H9 (cell line): ENCODE measurements at regions not wholly inside any gene's neighbourhood (a gene's known extent, or its start where the extent isn't known, plus 50 kb on each side); places are given as distances from the start of the nearest gene placed in this dataset.

Source experiments
- DNase-seq: peaks from one replicate; pipeline ENCODE4 v3.0.0-alpha.2; 2017
- H2AFZ ChIP-seq: one replicate; pipeline ENCODE4 v1.6.1; 2013; ENCODE audit warnings: mild to moderate bottlenecking, low read length, control low read depth, moderate library complexity
- H2AK5ac ChIP-seq: 2 replicates; pipeline ENCODE4 v1.6.1; 2013; ENCODE audit warnings: low read length, control low read depth, mixed read lengths; ENCODE audit not compliant: insufficient read length
- H2BK120ac ChIP-seq: one replicate; pipeline ENCODE4 v1.6.1; 2013; ENCODE audit warnings: low read depth, mild to moderate bottlenecking, low read length, control low read depth, inconsistent platforms; ENCODE audit not compliant: poor library complexity, severe bottlenecking
- H2BK12ac ChIP-seq: 2 replicates; pipeline ENCODE4 v1.6.1; 2013; ENCODE audit warnings: low read length, control low read depth, mixed read lengths, low read depth; ENCODE audit not compliant: insufficient read length
- H2BK15ac ChIP-seq: 2 replicates; pipeline ENCODE4 v1.6.1; 2013; ENCODE audit warnings: low read depth, low read length, control low read depth
- H2BK20ac ChIP-seq: one replicate; pipeline ENCODE4 v1.6.1; 2013; ENCODE audit warnings: low read depth, mild to moderate bottlenecking, low read length, control low read depth, inconsistent platforms; ENCODE audit not compliant: poor library complexity, severe bottlenecking
- H2BK5ac ChIP-seq: 2 replicates; pipeline ENCODE4 v1.6.1; 2013; ENCODE audit warnings: low read length, control low read depth, mixed read lengths; ENCODE audit not compliant: insufficient read length
- H3K14ac ChIP-seq: 2 replicates; pipeline ENCODE4 v1.6.1; 2013; ENCODE audit warnings: low read length, control low read depth; ENCODE audit not compliant: insufficient read depth
- H3K18ac ChIP-seq: 2 replicates; pipeline ENCODE4 v1.6.1; 2013; ENCODE audit warnings: low read depth, mild to moderate bottlenecking, mixed read lengths, low read length, control low read depth; ENCODE audit not compliant: insufficient read length
- H3K23ac ChIP-seq: 2 replicates; pipeline ENCODE4 v1.6.1; 2013; ENCODE audit warnings: low read length, control low read depth, mixed read lengths, low read depth; ENCODE audit not compliant: insufficient read length
- H3K23me2 ChIP-seq: 2 replicates; pipeline ENCODE4 v1.6.1; 2013; ENCODE audit warnings: low read depth, mild to moderate bottlenecking, mixed read lengths, low read length, control low read depth; ENCODE audit not compliant: insufficient read length, poor library complexity, severe bottlenecking
- H3K27ac ChIP-seq: 2 replicates; pipeline ENCODE4 v1.5.1; 2013; ENCODE audit warnings: low read length, control low read depth, mixed read lengths, low read depth; ENCODE audit not compliant: insufficient read length
- H3K27me3 ChIP-seq: 2 replicates; pipeline ENCODE4 v1.6.1; 2013; ENCODE audit warnings: low read length, control low read depth, inconsistent platforms; ENCODE audit not compliant: insufficient read depth
- H3K4ac ChIP-seq: 2 replicates; pipeline ENCODE4 v1.6.1; 2013; ENCODE audit warnings: low read depth, mild to moderate bottlenecking, control low read depth, inconsistent platforms, low read length, moderate library complexity
- H3K4me1 ChIP-seq: 2 replicates; pipeline ENCODE4 v1.6.1; 2013; ENCODE audit warnings: low read length, control low read depth, inconsistent platforms; ENCODE audit not compliant: insufficient read depth
- H3K4me2 ChIP-seq: 2 replicates; pipeline ENCODE4 v1.6.1; 2013; ENCODE audit warnings: low read length, control low read depth, mixed read lengths; ENCODE audit not compliant: insufficient read length, insufficient read depth
- H3K56ac ChIP-seq: 2 replicates; pipeline ENCODE4 v1.6.1; 2013; ENCODE audit warnings: low read depth, mild to moderate bottlenecking, mixed read lengths, low read length, control low read depth; ENCODE audit not compliant: insufficient read length
- H3K79me1 ChIP-seq: 2 replicates; pipeline ENCODE4 v1.6.1; 2013; ENCODE audit warnings: low read depth, mild to moderate bottlenecking, moderate library complexity, low read length, control low read depth, inconsistent platforms; ENCODE audit not compliant: insufficient read depth, poor library complexity, severe bottlenecking
- H3K79me2 ChIP-seq: 2 replicates; pipeline ENCODE4 v1.6.1; 2013; ENCODE audit warnings: low read length, control low read depth, inconsistent platforms; ENCODE audit not compliant: insufficient read depth
- H3K9ac ChIP-seq: 2 replicates; pipeline ENCODE4 v1.6.1; 2013; ENCODE audit warnings: low read length, control low read depth, mixed read lengths; ENCODE audit not compliant: insufficient read length; ENCODE audit errors: extremely low read depth
- H3K9me3 ChIP-seq: one replicate; pipeline ENCODE4 v1.6.1; 2013; ENCODE audit warnings: low read depth, low read length, inconsistent platforms; ENCODE audit not compliant: control insufficient read depth
- H3T11ph ChIP-seq: one replicate; pipeline ENCODE4 v1.6.1; 2013; ENCODE audit warnings: mild to moderate bottlenecking, low read length, control low read depth, inconsistent platforms
- H4K20me1 ChIP-seq: one replicate; pipeline ENCODE4 v1.6.1; 2013; ENCODE audit not compliant: control insufficient read depth, insufficient read length, insufficient read depth
- H4K5ac ChIP-seq: 2 replicates; pipeline ENCODE4 v1.6.1; 2013; ENCODE audit warnings: low read depth, mild to moderate bottlenecking, mixed read lengths, low read length, control low read depth; ENCODE audit not compliant: insufficient read length
- H4K8ac ChIP-seq: replicated peaks from 2 replicates; pipeline ENCODE4 v1.6.1; 2013; ENCODE audit warnings: low read length, control low read depth, mixed read lengths, low read depth; ENCODE audit not compliant: insufficient read length
- H4K91ac ChIP-seq: 2 replicates; pipeline ENCODE4 v1.6.1; 2013; ENCODE audit warnings: low read depth, mild to moderate bottlenecking, moderate library complexity, mixed read lengths, low read length, control low read depth; ENCODE audit not compliant: insufficient read length
- H3K27ac Mint-ChIP-seq, 3 experiments: 2 replicates in 2 of 3; 3 replicates in 1 of 3; pipeline ENCODE4 v1.8.0; 2020 to 2021; ENCODE audit warnings: mixed read lengths in 3 of 3, mild to moderate bottlenecking in 1 of 3, moderate library complexity in 1 of 3
- H3K27me3 Mint-ChIP-seq: 2 replicates; pipeline ENCODE4 v1.8.0; 2021; ENCODE audit warnings: low read depth, mild to moderate bottlenecking, moderate library complexity, mixed read lengths
- H3K36me3 Mint-ChIP-seq, 3 experiments: 2 replicates in 2 of 3; 3 replicates in 1 of 3; pipeline ENCODE4 v1.8.0; 2020 to 2021; ENCODE audit warnings: low read depth in 3 of 3, mixed read lengths in 3 of 3; ENCODE audit not compliant: insufficient read depth in 1 of 3
- H3K4me1 Mint-ChIP-seq, 2 experiments: 2 replicates each; pipeline ENCODE4 v1.8.0; 2020; ENCODE audit warnings: mixed read lengths in 2 of 2
- H3K4me3 Mint-ChIP-seq, 2 experiments: 2 replicates in 1 of 2; 3 replicates in 1 of 2; pipeline ENCODE4 v1.8.0; 2020 to 2021; ENCODE audit warnings: mild to moderate bottlenecking in 2 of 2, mixed read lengths in 2 of 2, moderate library complexity in 1 of 2
- H3K9me3 Mint-ChIP-seq, 2 experiments: 2 replicates in 1 of 2; 3 replicates in 1 of 2; pipeline ENCODE4 v1.8.0; 2020; ENCODE audit warnings: mild to moderate bottlenecking in 2 of 2, mixed read lengths in 2 of 2, moderate library complexity in 1 of 2
- CTCF ChIP-seq: fragments of 200-600 bp; sonication (generic); conservative IDR thresholded peaks from 3 replicates; pipeline ENCODE4 v1.8.0; 2021; ENCODE audit warnings: antibody characterized with exemption, mild to moderate bottlenecking
- WGBS: extraction: QIAGEN DNeasy Blood & Tissue Kit; methylation state at CpG from one replicate; pipeline ENCODE4 v1.1.7; 2013; ENCODE audit warnings: missing lambda C conversion rate, low lambda C conversion rate, mixed read lengths; ENCODE audit not compliant: insufficient read length; ENCODE audit errors: extremely low coverage; 5-methylcytosine and 5-hydroxymethylcytosine counted together

- no peaks in the 10 kb centered on the region for H3K79me1 ChIP-seq
- H3K23me2 ChIP-seq, result no peaks in the 10 kb centered on the region
- H3K23ac ChIP-seq, result no peak overlapping the region
- DNase-seq, result no peak
- H2BK15ac ChIP-seq, result no peak overlapping the region
- no peak overlapping the region for H4K5ac ChIP-seq
- no peak overlapping the region for H4K91ac ChIP-seq
- no peaks in the 10 kb centered on the region for H3K27me3 ChIP-seq
- no peak overlapping the region for H2BK5ac ChIP-seq
- no peak overlapping the region for H2AFZ ChIP-seq
- H4K8ac ChIP-seq, result no peak overlapping the region
- H3K27me3 Mint-ChIP-seq, result no peaks in the 10 kb centered on the region
- no peak overlapping the region for H3K9ac ChIP-seq
- no peaks in the 10 kb centered on the region for H3K9me3 Mint-ChIP-seq
- H3K27ac ChIP-seq, result no peak overlapping the region
- no peak overlapping the region for H3K27ac Mint-ChIP-seq
- H3K36me3 Mint-ChIP-seq, result no peaks in the 10 kb centered on the region
- H3K56ac ChIP-seq, result no peak overlapping the region
- no peaks in the 10 kb centered on the region for H4K20me1 ChIP-seq
- H3K4me1 ChIP-seq, result no peaks in the 10 kb centered on the region
- H2BK12ac ChIP-seq, result no peak overlapping the region
- H3K4me1 Mint-ChIP-seq, result peaks cover 0 to 6% of the 10 kb centered on the region in 2 experiments; a peak in 2 of 4 replicates
- H3K79me2 ChIP-seq, result no peaks in the 10 kb centered on the region
- no peak overlapping the region for H3K4me2 ChIP-seq
- no peak overlapping the region for H3K18ac ChIP-seq
- no peaks in the 10 kb centered on the region for H3K9me3 ChIP-seq
- no peak overlapping the region for H2BK20ac ChIP-seq
- no peak overlapping the region for H3K4ac ChIP-seq
- no peak overlapping the region for H3K14ac ChIP-seq
- H3T11ph ChIP-seq, result no peak overlapping the region
- WGBS, result no CpG with 5 or more reads among the region's 1 CpG
- H3K4me3 Mint-ChIP-seq, result no peak overlapping the region
- H2AK5ac ChIP-seq, result no peak overlapping the region
- no peak for TF ChIP-seq CTCF
- H2BK120ac ChIP-seq, result no peak overlapping the region
Measured at GRCh38 chr2:181189951-181190350, 209.5 kb downstream of the UBE2E3 start.
